HG02885 (cell line): ENCODE measurements at regions not wholly inside any gene's neighbourhood (a gene's known extent, or its start where the extent isn't known, plus 50 kb on each side); places are given as distances from the start of the nearest gene placed in this dataset.

Experiments
- ATAC-seq: cut with Tn5 transposase; IDR thresholded peaks from one replicate; pipeline ENCODE4 v1.9.1; 2021; ENCODE audit warnings: mild to moderate bottlenecking; ENCODE audit not compliant: unreplicated experiment, poor library complexity

GRCh38 chr9:120294003-120294402 is 286.0 kb downstream of the CDK5RAP2 start:
- no peak for ATAC-seq

DNA sequence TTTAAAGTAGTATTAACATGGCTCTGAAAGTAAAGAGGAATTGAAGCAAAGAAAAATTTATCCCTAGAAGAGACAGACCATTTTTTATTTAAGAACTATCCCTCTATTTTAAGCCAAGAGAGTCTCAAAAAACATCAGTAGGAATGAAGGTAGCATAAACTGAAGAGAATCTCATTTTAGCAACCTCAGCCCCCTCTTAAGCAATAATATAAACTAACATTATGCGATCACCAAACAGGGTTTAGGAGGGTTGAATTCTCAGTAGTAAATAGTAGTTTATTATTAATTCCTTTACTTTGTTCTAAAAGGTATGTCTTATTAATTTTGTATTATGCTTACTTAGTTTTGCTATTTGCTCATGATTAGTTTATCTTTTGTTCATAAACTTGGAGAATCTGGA is 287.4 kb downstream of the CDK5RAP2 start:
- no peak for ATAC-seq

DNA sequence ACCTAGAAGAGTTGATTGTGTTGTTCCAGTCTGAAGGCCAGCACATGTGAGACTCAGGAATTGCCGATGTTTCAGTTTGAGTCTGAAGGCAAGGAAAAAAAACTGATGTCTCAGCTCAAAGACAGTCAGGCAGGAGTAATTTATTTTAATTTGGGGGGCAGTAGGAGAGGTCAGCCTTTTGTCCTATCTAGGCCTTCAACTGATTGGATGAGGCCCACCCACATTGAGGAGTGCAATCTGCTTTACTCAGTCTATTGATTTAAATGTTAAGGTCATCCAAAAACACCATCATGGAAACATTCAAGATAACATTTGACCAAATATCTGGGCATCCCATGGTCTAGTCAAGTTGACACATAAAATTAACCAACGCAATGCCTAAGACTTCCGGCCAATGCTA is 288.9 kb downstream of the CDK5RAP2 start:
- no peak for ATAC-seq

DNA sequence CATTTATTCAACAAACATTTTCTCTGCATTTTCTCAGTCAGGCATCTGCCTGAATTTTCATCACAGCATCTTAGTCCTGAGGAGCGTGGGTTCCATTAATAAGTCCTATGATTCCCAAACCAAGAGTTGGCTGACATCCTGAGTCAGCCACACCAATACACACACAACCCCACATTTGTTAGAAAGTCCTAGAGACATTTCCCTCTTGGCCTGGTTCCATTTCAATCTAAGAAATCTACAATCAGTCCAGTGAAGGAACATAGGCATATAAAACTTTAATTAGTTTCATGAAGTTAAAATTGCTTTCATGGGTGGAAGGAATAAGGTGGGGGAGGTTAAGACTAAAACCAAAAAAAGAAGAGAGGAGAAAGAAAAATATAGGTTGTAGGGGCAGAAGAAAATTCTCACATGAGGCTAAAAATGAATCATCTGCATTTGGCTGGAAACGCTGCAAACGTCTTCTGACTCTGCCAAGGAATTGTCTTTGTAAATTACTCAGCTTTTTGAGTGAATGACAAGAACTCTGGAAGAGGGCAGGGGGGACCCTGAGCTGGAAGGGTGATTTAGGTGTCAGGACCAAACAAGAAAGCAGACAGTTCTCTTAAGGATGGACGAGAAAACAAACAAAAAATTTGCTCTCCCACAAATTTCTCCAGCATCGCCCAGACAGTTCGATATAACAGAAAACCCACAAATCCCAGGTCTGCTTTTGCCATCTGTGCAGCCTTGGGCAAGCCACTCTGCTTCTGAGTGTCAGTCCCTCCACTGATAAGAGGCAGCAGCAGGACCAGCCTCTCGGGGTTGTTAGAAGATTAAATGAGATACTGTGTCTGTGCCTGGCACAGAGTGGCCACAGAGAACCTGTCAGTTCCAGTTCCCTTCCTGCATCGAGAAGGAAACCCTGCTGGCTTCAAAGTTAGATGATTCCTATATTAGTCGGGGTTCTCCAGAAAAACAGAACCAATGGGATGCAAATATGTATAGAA is 289.7 kb downstream of the CDK5RAP2 start:
- no peak for ATAC-seq

DNA sequence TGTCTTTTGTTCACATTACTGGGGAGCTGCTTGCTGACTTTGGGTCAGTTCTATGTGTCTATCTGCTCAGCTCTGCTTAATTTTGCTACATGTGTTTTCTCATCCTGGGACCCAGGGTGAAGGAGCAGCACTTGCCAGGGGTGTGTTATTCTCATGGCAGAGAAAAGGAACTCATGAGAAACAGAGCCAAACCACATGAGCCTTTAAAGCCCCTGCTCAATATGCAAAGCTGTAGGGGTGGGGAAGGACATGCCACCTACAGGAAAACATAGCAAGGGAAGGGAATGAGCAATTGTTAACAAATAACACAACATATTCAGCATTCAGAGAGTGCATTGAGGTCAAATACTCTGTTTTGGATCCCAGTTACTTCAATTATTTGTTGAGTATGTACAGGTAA is 290.9 kb downstream of the CDK5RAP2 start:
- no peak for ATAC-seq

DNA sequence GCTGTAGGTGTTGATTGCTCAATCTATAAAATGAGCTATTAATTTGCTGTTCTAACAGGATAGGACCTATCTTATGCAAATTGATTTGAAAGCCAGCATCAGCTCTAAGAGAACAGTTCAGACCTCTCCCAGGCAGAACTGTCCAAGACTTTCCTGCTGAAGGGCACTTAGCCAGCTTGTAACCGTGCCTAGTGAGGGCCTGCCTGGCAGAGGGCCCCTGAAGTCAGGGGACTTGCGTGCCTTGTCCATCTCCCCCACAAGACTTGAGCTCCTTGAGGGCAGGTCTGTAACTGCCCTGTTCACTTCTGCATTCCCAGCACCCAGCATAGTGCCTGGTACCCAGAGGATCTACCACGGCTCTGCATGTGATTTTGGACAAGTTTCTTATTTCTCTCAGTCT is 293.4 kb downstream of the CDK5RAP2 start:
- no peak for ATAC-seq

DNA sequence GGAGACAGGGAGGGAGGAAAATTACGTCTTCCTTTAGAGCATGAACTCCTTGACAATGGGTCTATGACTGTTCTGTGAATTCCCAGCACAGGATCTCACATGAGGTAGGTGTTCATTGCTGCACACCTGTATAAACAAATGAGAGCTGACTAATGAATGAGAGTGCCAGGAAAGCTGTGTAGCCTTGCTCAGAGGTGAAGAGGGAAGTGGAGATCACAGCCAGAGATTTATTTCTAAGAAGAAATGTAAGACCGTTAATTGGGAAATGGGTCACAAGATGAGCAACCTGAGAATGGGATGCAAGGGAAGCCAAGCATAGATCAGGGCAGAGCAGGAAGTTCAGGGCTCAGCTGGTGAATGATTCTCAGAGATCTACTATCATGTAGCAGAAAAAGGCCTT is 295.1 kb downstream of the CDK5RAP2 start:
- ATAC-seq: no peak

GRCh38 chr9:120281665-120282064 is 298.3 kb downstream of the CDK5RAP2 start:
- ATAC-seq: no peak

DNA sequence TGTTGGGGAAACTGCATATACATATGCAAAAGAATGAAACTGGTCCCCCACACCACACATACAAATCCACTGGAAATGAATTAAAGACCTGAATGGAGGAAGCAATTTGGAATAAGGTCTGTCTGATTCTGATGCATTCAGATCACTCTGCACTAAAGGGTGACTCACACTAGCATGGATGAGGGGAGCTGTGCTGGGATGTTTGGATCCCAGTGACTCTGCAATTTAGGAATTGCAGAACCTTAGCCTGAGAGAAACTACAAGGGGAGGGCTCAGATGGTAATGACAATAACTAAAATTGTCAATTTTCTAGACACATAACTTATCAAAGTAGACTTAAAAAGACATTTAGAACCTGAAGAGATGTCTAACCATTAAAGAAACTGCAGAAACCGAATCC is 312.0 kb downstream of the CDK5RAP2 start:
- no peak for ATAC-seq

DNA sequence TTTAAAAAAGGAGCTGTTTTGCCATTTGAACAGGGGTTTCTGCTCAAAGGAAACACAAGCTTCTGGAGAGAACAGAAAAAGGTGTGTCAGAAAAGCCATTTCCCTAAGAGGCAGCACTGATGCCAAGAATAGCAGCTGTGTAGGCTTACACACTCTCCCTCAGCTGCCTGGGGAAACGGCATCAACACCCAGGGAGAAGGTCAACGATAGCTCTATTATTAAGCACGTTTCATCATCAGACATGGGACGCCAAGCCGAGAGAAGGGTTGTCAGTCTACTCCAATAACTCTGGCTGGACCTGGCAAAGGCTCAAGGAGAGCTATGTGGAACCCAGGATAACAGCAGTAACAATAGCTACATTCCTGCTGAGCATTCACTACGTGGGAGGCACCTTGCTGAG is 314.2 kb downstream of the CDK5RAP2 start:
- ATAC-seq: no peak

GRCh38 chr9:120264528-120264927 is 315.4 kb downstream of the CDK5RAP2 start:
- no peak for ATAC-seq

GRCh38 chr9:120263836-120264235 is 316.1 kb downstream of the CDK5RAP2 start:
- no peak for ATAC-seq

DNA sequence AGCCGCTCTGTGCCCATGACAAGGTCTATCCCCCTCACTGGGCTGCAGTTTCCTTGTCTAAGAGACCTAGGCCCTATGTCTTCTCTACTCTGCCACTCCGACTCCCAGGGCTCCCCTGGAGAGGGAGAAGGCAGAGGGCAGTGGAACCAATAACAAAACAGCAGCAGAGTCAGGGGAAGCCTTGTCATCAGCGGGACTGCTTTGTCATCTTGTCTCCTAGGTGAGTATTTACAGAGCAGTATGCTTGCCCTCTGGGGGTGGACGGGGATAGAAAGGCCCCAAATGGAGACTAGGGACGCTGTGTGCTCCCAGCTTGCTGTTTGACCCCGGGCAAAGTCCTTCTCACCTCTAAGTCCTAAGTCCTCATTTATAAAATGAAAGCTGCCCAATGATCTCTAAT is 318.5 kb downstream of the CDK5RAP2 start:
- ATAC-seq: no peak

DNA sequence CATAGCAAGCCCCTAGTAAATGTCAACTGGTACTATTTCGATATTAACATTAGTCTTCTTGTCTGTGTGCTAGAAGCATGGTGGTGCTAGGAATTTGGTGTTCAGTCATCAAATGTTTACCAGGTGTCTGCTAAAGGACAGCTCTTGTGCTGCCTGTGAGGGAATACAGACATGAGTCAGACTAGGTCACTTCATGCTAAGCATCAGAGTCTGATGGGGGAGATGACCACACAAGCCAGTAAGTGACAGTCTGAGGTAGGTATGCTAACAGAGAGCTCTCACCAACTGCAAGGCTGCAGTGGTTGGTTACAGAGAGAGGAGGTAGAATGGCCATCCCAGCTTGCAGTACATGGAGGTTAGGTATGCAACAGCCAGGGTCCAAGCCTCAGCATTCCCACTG is 320.9 kb downstream of the CDK5RAP2 start:
- no peak for ATAC-seq

DNA sequence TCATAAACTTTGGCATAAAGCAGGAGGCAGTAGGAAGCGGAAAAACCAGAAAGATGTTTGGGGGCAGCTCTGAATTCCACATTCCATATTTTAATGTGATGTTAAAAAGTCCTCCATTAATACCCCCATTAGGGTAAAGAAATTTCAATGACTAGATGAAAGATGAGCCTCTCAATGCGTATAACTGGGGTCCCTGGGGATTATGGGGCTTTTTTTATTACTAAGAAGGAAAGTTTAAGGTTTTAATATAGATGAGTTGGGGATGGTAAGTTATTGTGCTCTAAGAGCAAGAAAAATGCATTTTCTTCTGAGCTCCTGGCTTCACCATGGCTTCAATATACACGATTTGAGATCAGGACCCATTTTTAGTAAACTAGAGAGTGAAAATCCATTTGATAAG is 321.9 kb downstream of the CDK5RAP2 start:
- no peak for ATAC-seq

- ATAC-seq: no peak
Observed at GRCh38 chr9:120257483-120257882, 322.5 kb downstream of the CDK5RAP2 start.

DNA sequence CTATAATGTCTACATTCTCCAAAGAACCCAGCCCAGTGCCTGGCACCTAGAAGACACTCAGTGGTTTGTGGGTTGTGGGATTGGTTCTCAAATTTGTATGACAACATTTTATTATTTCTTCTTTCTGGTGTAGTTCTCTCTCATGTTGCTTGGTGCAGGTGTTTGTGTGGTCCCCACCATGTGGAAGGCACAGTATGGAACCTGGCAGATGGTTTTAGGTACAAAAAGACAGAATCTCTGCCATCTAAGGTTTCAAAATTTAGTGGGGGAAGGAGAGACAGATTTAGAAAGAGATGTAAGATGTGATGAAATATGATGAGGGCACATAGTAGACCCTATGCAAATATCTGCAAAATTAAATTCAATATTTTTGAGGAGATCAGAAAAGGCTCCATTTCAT is 323.8 kb downstream of the CDK5RAP2 start:
- no peak for ATAC-seq

- ATAC-seq: no peak
Observed at GRCh38 chr9:120252248-120252647, 327.7 kb downstream of the CDK5RAP2 start.

GRCh38 chr9:120242116-120242811 is 337.7 kb downstream of the CDK5RAP2 start:
- no peak for ATAC-seq

DNA sequence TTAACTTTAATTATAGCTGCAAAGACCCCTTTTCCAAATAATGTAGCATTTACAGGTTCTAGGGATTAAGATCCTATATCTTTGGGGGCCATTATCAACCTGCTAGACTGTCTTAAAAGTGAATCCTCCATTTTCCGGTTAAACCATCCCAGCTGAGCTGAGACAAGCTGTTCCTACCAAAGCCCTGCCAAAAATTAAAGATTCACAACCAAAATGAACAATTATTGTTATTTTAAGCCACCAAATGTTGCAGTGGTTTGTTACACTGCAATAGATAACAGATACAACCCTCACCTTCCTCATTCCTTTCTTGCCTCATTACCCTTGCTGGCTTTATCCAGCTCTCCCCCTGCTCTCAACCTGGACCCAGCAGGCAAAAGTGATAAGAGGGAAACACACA is 343.4 kb downstream of the CDK5RAP2 start:
- ATAC-seq: no peak

GRCh38 chr9:120235081-120235480 is 344.9 kb downstream of the CDK5RAP2 start:
- no peak for ATAC-seq

- ATAC-seq: no peak
Observed at GRCh38 chr9:120230227-120230626, 349.7 kb downstream of the CDK5RAP2 start.
